Loucy (cell line): ENCODE measurements at regions not wholly inside any gene's neighbourhood (a gene's known extent, or its start where the extent isn't known, plus 50 kb on each side); places are given as distances from the start of the nearest gene placed in this dataset.

Source experiments
- H2AFZ ChIP-seq: fragments of 200-600 bp; sonication (generic); 2 replicates; pipeline ENCODE4 v1.6.0; 2016; ENCODE audit warnings: antibody characterized with exemption, mild to moderate bottlenecking, low read length, moderate library complexity
- H3F3A ChIP-seq: fragments of 200-600 bp; 2 replicates; pipeline ENCODE4 v1.6.0; 2016; ENCODE audit warnings: antibody characterized with exemption, low read depth, mild to moderate bottlenecking
- H3K27me3 ChIP-seq: fragments of 200-600 bp; sonication (generic); 2 replicates; pipeline ENCODE4 v1.6.1; 2014; ENCODE audit warnings: low read length, mild to moderate bottlenecking; ENCODE audit not compliant: insufficient read depth, poor library complexity, severe bottlenecking
- H3K36me3 ChIP-seq: fragments of 200-600 bp; sonication (generic); 2 replicates; pipeline ENCODE4 v1.6.1; 2016; ENCODE audit warnings: low read length; ENCODE audit not compliant: insufficient read depth
- H3K4me1 ChIP-seq: fragments of 200-600 bp; sonication (generic); 2 replicates; pipeline ENCODE4 v1.5.1; 2014; ENCODE audit warnings: low read length, mild to moderate bottlenecking; ENCODE audit not compliant: insufficient read depth, poor library complexity, severe bottlenecking
- H3K4me2 ChIP-seq: fragments of 200-600 bp; sonication (generic); 2 replicates; pipeline ENCODE4 v1.6.0; 2014; ENCODE audit warnings: antibody characterized with exemption, low read length, low read depth, mild to moderate bottlenecking; ENCODE audit not compliant: poor library complexity, severe bottlenecking
- H3K4me3 ChIP-seq: fragments of 200-600 bp; sonication (generic); 2 replicates; pipeline ENCODE4 v1.5.1; 2014; ENCODE audit warnings: low read length, mild to moderate bottlenecking, mixed read lengths; ENCODE audit not compliant: poor library complexity, severe bottlenecking
- H3K79me2 ChIP-seq: fragments of 200-600 bp; sonication (generic); 2 replicates; pipeline ENCODE4 v1.6.1; 2014; ENCODE audit warnings: low read length; ENCODE audit not compliant: insufficient read depth
- H3K9ac ChIP-seq: fragments of 200-600 bp; sonication (generic); 2 replicates; pipeline ENCODE4 v1.6.0; 2014; ENCODE audit warnings: mild to moderate bottlenecking, low read depth, low read length, moderate library complexity; ENCODE audit not compliant: poor library complexity, severe bottlenecking
- H3K9me2 ChIP-seq: fragments of 200-600 bp; sonication (generic); replicated peaks from 2 replicates; pipeline ENCODE4 v1.6.1; 2016; ENCODE audit warnings: low read depth, low read length, mixed read lengths
- H3K9me3 ChIP-seq: fragments of 200-600 bp; sonication (generic); 2 replicates; pipeline ENCODE4 v1.6.1; 2014; ENCODE audit warnings: mild to moderate bottlenecking, antibody characterized with exemption, low read length, low read depth; ENCODE audit not compliant: insufficient read depth
- H4K20me1 ChIP-seq: fragments of 200-600 bp; sonication (generic); 2 replicates; pipeline ENCODE4 v1.6.0; 2014; ENCODE audit warnings: antibody characterized with exemption, low read length, mild to moderate bottlenecking; ENCODE audit not compliant: insufficient read depth, poor library complexity, severe bottlenecking
- CTCF ChIP-seq: fragments of 200-600 bp; sonication (generic); conservative IDR thresholded peaks from 2 replicates; pipeline ENCODE4 v1.5.1; 2014; ENCODE audit warnings: mild to moderate bottlenecking, antibody characterized with exemption, low read length
- EZH2phosphoT487 ChIP-seq: fragments of 200-600 bp; IDR thresholded peaks from 2 replicates; pipeline ENCODE4 v1.6.1; 2018; ENCODE audit warnings: antibody characterized with exemption, mild to moderate bottlenecking, moderate library complexity, borderline replicate concordance

- no peak overlapping the region for H3K9ac ChIP-seq
Measured at GRCh38 chr3:81894598-81894997, 133.2 kb upstream of the GBE1 start.

GRCh38 chr3:81891055-81891895 lies 129.8 kb upstream of the GBE1 start:
- Histone ChIP-seq H3K27me3 (no peaks in the 10 kb centered on the region), H4K20me1 (no peaks in the 10 kb centered on the region), H3K9me3 (no peaks in the 10 kb centered on the region), H3K4me1 (no peaks in the 10 kb centered on the region), H3K4me3 (no peak overlapping the region), H3F3A (no peaks in the 10 kb centered on the region), H3K9me2 (no peaks in the 10 kb centered on the region), H2AFZ (no peak overlapping the region), H3K4me2 (no peak overlapping the region), H3K36me3 (no peaks in the 10 kb centered on the region), H3K79me2 (no peaks in the 10 kb centered on the region), H3K9ac (no peak overlapping the region)
- TF ChIP-seq EZH2phosphoT487 (no peak), CTCF (no peak)

More at GRCh38 chr3:81894598-81894997, 133.2 kb upstream of the GBE1 start:
- H3K4me1 ChIP-seq = no peaks in the 10 kb centered on the region
- no peaks in the 10 kb centered on the region for H3F3A ChIP-seq
- no peak overlapping the region for H3K4me2 ChIP-seq
- TF ChIP-seq EZH2phosphoT487 (no peak), CTCF (no peak)
- H4K20me1 ChIP-seq = no peaks in the 10 kb centered on the region
- no peaks in the 10 kb centered on the region for H3K9me2 ChIP-seq
- H3K4me3 ChIP-seq = no peak overlapping the region
- no peaks in the 10 kb centered on the region for H3K9me3 ChIP-seq
- no peaks in the 10 kb centered on the region for H3K27me3 ChIP-seq
- H3K79me2 ChIP-seq = no peaks in the 10 kb centered on the region
- no peaks in the 10 kb centered on the region for H3K36me3 ChIP-seq
- H2AFZ ChIP-seq = no peak overlapping the region

DNA sequence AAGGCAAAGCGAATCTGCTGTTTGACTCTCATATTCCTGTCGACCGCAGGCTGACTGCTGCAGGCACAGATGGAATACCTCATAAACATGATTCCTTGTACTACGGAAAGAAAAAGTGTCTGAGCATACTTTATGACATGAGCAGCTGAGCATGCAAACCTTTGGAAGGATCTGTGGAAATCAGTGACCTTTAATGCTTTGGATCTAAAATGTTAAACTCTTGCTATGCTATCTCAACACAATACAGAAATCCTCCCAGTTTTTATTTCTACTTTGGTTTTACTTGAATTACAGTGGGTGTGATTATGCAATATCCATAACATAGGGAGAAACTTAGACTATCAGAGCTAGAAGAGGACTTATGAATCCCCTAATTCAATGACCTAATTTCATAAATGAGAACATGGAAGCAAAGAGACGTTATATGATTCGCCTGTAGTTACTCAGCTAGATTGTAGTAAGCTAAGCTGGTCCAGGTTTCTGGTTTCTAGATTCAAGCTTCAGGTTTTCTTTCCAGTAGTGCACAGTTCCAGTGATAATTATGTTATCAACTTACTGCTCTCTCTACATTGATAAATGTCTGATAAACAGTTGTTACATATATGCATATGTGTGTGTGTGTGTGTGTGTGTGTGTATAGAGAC lies 127.6 kb upstream of the GBE1 start:
- no peak overlapping the region for H2AFZ ChIP-seq
- no peaks in the 10 kb centered on the region for H4K20me1 ChIP-seq
- no peaks in the 10 kb centered on the region for H3K36me3 ChIP-seq
- no peaks in the 10 kb centered on the region for H3K27me3 ChIP-seq
- H3F3A ChIP-seq = no peaks in the 10 kb centered on the region
- H3K9me2 ChIP-seq = no peaks in the 10 kb centered on the region
- no peaks in the 10 kb centered on the region for H3K79me2 ChIP-seq
- TF ChIP-seq CTCF (no peak), EZH2phosphoT487 (no peak)
- H3K4me3 ChIP-seq = no peak overlapping the region
- no peaks in the 10 kb centered on the region for H3K9me3 ChIP-seq
- H3K9ac ChIP-seq = no peak overlapping the region
- H3K4me1 ChIP-seq = no peaks in the 10 kb centered on the region
- H3K4me2 ChIP-seq = no peak overlapping the region
